ENCODE measurements at regions not wholly inside any gene's neighbourhood (a gene's known extent, or its start where the extent isn't known, plus 50 kb on each side); places are given as distances from the start of the nearest gene placed in this dataset.

DNA sequence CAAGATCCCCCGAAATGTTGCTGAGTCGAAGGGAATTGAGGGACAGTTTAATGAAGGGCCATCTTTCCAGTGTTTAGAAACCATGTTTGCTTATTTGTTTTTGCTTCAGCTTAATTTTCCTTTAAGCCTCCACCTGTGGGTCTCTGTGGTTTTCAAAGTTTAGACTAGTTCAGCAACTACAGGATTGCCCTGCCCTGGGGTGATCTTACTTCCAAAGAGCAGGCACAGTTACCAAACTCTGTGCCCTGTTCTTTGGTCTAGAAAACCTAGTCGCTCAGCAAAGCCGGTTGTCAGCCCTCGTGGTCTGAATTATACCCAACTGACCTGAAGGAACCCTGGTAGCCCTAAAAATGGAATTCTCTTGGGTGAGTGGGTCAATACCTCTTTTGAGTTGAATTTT is 219.2 kb upstream of the GMDS start:
- no peak for ATAC-seq
- TF ChIP-seq, protein P1, sequence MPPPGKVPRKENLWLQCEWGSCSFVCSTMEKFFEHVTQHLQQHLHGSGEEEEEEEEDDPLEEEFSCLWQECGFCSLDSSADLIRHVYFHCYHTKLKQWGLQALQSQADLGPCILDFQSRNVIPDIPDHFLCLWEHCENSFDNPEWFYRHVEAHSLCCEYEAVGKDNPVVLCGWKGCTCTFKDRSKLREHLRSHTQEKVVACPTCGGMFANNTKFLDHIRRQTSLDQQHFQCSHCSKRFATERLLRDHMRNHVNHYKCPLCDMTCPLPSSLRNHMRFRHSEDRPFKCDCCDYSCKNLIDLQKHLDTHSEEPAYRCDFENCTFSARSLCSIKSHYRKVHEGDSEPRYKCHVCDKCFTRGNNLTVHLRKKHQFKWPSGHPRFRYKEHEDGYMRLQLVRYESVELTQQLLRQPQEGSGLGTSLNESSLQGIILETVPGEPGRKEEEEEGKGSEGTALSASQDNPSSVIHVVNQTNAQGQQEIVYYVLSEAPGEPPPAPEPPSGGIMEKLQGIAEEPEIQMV (CRISPR knock-in tag; IDR thresholded peaks at IDR 0.05; ENCODE audit: low read depth) = no peak
- TF ChIP-seq ATM (IDR thresholded peaks at IDR 0.05; ENCODE audit: borderline replicate concordance) (no peak), ELF4 (CRISPR knock-in tag; IDR thresholded peaks at IDR 0.05; ENCODE audit: borderline replicate concordance) (no peak), GTF2F1 (IDR thresholded peaks at IDR 0.05; ENCODE audit: low read length) (no peak), ATF7-NPFF (CRISPR knock-in tag; IDR thresholded peaks at IDR 0.05; ENCODE audit: low read depth) (no peak)
- TF ChIP-seq, protein P2, sequence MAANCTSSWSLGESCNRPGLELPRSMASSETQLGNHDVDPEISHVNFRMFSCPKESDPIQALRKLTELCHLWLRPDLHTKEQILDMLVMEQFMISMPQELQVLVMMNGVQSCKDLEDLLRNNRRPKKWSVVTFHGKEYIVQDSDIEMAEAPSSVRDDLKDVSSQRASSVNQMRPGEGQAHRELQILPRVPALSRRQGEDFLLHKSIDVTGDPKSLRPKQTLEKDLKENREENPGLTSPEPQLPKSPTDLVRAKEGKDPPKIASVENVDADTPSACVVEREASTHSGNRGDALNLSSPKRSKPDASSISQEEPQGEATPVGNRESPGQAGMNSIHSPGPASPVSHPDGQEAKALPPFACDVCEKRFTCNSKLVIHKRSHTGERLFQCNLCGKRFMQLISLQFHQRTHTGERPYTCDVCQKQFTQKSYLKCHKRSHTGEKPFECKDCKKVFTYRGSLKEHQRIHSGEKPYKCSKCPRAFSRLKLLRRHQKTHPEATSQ (CRISPR knock-in tag; IDR thresholded peaks at IDR 0.05; ENCODE audit: borderline replicate concordance) = no peak
- TF ChIP-seq, protein P3, sequence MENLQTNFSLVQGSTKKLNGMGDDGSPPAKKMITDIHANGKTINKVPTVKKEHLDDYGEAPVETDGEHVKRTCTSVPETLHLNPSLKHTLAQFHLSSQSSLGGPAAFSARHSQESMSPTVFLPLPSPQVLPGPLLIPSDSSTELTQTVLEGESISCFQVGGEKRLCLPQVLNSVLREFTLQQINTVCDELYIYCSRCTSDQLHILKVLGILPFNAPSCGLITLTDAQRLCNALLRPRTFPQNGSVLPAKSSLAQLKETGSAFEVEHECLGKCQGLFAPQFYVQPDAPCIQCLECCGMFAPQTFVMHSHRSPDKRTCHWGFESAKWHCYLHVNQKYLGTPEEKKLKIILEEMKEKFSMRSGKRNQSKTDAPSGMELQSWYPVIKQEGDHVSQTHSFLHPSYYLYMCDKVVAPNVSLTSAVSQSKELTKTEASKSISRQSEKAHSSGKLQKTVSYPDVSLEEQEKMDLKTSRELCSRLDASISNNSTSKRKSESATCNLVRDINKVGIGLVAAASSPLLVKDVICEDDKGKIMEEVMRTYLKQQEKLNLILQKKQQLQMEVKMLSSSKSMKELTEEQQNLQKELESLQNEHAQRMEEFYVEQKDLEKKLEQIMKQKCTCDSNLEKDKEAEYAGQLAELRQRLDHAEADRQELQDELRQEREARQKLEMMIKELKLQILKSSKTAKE (CRISPR knock-in tag; IDR thresholded peaks at IDR 0.05; ENCODE audit: borderline replicate concordance) = no peak
- TF ChIP-seq, protein P4, sequence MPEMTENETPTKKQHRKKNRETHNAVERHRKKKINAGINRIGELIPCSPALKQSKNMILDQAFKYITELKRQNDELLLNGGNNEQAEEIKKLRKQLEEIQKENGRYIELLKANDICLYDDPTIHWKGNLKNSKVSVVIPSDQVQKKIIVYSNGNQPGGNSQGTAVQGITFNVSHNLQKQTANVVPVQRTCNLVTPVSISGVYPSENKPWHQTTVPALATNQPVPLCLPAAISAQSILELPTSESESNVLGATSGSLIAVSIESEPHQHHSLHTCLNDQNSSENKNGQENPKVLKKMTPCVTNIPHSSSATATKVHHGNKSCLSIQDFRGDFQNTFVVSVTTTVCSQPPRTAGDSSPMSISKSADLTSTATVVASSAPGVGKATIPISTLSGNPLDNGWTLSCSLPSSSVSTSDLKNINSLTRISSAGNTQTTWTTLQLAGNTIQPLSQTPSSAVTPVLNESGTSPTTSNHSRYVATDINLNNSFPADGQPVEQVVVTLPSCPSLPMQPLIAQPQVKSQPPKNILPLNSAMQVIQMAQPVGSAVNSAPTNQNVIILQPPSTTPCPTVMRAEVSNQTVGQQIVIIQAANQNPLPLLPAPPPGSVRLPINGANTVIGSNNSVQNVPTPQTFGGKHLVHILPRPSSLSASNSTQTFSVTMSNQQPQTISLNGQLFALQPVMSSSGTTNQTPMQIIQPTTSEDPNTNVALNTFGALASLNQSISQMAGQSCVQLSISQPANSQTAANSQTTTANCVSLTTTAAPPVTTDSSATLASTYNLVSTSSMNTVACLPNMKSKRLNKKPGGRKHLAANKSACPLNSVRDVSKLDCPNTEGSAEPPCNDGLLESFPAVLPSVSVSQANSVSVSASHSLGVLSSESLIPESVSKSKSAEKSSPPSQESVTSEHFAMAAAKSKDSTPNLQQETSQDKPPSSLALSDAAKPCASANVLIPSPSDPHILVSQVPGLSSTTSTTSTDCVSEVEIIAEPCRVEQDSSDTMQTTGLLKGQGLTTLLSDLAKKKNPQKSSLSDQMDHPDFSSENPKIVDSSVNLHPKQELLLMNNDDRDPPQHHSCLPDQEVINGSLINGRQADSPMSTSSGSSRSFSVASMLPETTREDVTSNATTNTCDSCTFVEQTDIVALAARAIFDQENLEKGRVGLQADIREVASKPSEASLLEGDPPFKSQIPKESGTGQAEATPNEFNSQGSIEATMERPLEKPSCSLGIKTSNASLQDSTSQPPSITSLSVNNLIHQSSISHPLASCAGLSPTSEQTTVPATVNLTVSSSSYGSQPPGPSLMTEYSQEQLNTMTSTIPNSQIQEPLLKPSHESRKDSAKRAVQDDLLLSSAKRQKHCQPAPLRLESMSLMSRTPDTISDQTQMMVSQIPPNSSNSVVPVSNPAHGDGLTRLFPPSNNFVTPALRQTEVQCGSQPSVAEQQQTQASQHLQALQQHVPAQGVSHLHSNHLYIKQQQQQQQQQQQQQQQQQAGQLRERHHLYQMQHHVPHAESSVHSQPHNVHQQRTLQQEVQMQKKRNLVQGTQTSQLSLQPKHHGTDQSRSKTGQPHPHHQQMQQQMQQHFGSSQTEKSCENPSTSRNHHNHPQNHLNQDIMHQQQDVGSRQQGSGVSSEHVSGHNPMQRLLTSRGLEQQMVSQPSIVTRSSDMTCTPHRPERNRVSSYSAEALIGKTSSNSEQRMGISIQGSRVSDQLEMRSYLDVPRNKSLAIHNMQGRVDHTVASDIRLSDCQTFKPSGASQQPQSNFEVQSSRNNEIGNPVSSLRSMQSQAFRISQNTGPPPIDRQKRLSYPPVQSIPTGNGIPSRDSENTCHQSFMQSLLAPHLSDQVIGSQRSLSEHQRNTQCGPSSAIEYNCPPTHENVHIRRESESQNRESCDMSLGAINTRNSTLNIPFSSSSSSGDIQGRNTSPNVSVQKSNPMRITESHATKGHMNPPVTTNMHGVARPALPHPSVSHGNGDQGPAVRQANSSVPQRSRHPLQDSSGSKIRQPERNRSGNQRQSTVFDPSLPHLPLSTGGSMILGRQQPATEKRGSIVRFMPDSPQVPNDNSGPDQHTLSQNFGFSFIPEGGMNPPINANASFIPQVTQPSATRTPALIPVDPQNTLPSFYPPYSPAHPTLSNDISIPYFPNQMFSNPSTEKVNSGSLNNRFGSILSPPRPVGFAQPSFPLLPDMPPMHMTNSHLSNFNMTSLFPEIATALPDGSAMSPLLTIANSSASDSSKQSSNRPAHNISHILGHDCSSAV (CRISPR knock-in tag; IDR thresholded peaks at IDR 0.05; ENCODE audit: borderline replicate concordance) = no peak

More for the DNA sequence above, 219.2 kb upstream of the GMDS start:
- ChIA-PET POLR2A (no interaction called here), CTCF (ENCODE audit: low intra/inter-chr PET ratio, low total read pairs) (no interaction called here)
- no peak overlapping the region for H3K4me3 ChIP-seq (replicated peaks in 1 of 3; ENCODE audit: insufficient read depth in 1 of 3, low read depth in 2 of 3, low read length in 3 of 3)
- no peaks in the 10 kb centered on the region for H3K4me1 ChIP-seq (ENCODE audit: insufficient read depth, low read length)
- H3K4me2 ChIP-seq (ENCODE audit: low read depth, low read length) = no peak overlapping the region
- 52% methylated on average over 5 of the region's 5 CpGs for WGBS (ENCODE audit: low lambda C conversion rate)
- H2AFZ ChIP-seq (ENCODE audit: low read length) = no peak overlapping the region
- no peak overlapping the region for H3K9ac ChIP-seq (ENCODE audit: insufficient read depth, low read depth, low read length)
- H3K36me3 ChIP-seq (replicated peaks in 1 of 2; ENCODE audit: control insufficient read depth in 1 of 2, insufficient read depth in 2 of 2, low read length in 2 of 2) = no peaks in the 10 kb centered on the region
- DNase-seq (ENCODE audit: low spot score) (no peak), FAIRE-seq (no peak)
- H4K20me1 ChIP-seq (ENCODE audit: insufficient read depth, low read length) = no peaks in the 10 kb centered on the region
- intact Hi-C loops (cut with micrococcal nuclease; ENCODE audit: unreplicated experiment) (no loop called here), in situ Hi-C loops (cut with HindIII; ENCODE audit: extremely low pct_ligation_motif_present, low pct_unique_long_range_greater_than_20kb) (no loop called here)
- no peaks in the 10 kb centered on the region for H3K79me2 ChIP-seq (ENCODE audit: insufficient read depth, low read length)
- H3K9me3 ChIP-seq (ENCODE audit: low read length) = no peaks in the 10 kb centered on the region
- peaks cover 5 to 16% of the 10 kb centered on the region in 2 experiments; a peak in 2 of 5 replicates for H3K27me3 ChIP-seq (ENCODE audit: control insufficient read depth in 1 of 2, insufficient read depth in 2 of 2, low read length in 2 of 2)
- no TSS peak for BruUV-seq (replicated peaks)
- H3K27ac ChIP-seq (ENCODE audit: extremely low read length, insufficient read depth, low read length) = no peak overlapping the region
